CD4-positive, alpha-beta T cell (primary cell): ENCODE measurements at regions not wholly inside any gene's neighbourhood (a gene's known extent, or its start where the extent isn't known, plus 50 kb on each side); places are given as distances from the start of the nearest gene placed in this dataset.

Experiments
- ATAC-seq: fragments of 200-7000 bp; cut with Tn5 transposase; one replicate; pipeline ENCODE4 v1.10.0; 2022; ENCODE audit warnings: mild to moderate bottlenecking; ENCODE audit not compliant: poor library complexity
- CTCF ChIA-PET: fragments of 350-600 bp; sonication (Branson Sonifier 250); formaldehyde crosslinking; loops from one replicate; lab custom pipeline; 2021; ENCODE audit warnings: antibody characterized with exemption, inconsistent platforms; lab: Charles Lee
- POLR2A ChIA-PET: fragments of 350-600 bp; sonication (Branson Sonifier 250); formaldehyde crosslinking; loops from one replicate; lab custom pipeline; 2021; ENCODE audit warnings: antibody characterized with exemption, inconsistent platforms; lab: Charles Lee
- DNase-seq, 14 experiments: peaks; one replicate each; pipeline ENCODE4 v3.0.0-alpha.2; 2013 to 2020; ENCODE audit warnings: mixed read lengths in 2 of 14
- H3K27ac ChIP-seq, 2 donors: one replicate each; pipeline versions ENCODE4 v1.5.1 to v1.7.0; 2013; ENCODE audit warnings: low read length in 2 of 2, low read depth in 1 of 2, mild to moderate bottlenecking in 1 of 2
- H3K27me3 ChIP-seq, 2 experiments: 1 replicate in 1 of 2; 2 replicates in 1 of 2; pipeline versions ENCODE4 v1.6.1 to v1.7.0; 2013; ENCODE audit warnings: low read length in 2 of 2, control low read depth in 1 of 2, mild to moderate bottlenecking in 1 of 2, moderate library complexity in 1 of 2; ENCODE audit not compliant: insufficient read depth in 2 of 2, control insufficient read depth in 1 of 2
- H3K36me3 ChIP-seq: one replicate; pipeline ENCODE4 v1.6.1; 2013; ENCODE audit warnings: low read length, control low read depth; ENCODE audit not compliant: insufficient read depth
- H3K4me1 ChIP-seq: one replicate; pipeline ENCODE4 v1.6.1; 2013; ENCODE audit warnings: low read length, control low read depth; ENCODE audit not compliant: insufficient read depth
- H3K4me3 ChIP-seq: one replicate; pipeline ENCODE4 v1.5.1; 2013; ENCODE audit warnings: mild to moderate bottlenecking, low read length, moderate library complexity
- H3K9me3 ChIP-seq, 2 experiments: 1 replicate in 1 of 2; 2 replicates in 1 of 2; pipeline versions ENCODE4 v1.6.1 to v1.7.0; 2013; ENCODE audit warnings: low read length in 2 of 2, mild to moderate bottlenecking in 2 of 2, control low read depth in 1 of 2, moderate library complexity in 1 of 2; ENCODE audit not compliant: control insufficient read depth in 1 of 2, insufficient read depth in 1 of 2
- H3K27ac Mint-ChIP-seq: one replicate; pipeline ENCODE4 v1.8.0; 2020; ENCODE audit warnings: mixed read lengths
- H3K27me3 Mint-ChIP-seq: one replicate; pipeline ENCODE4 v1.8.0; 2021; ENCODE audit warnings: mixed read lengths
- H3K36me3 Mint-ChIP-seq: one replicate; pipeline ENCODE4 v1.8.0; 2021; ENCODE audit warnings: low read depth, mixed read lengths
- H3K4me1 Mint-ChIP-seq: one replicate; pipeline ENCODE4 v1.8.0; 2021; ENCODE audit warnings: low read depth, mixed read lengths
- H3K4me3 Mint-ChIP-seq: one replicate; pipeline ENCODE4 v1.8.0; 2020; ENCODE audit warnings: mild to moderate bottlenecking, mixed read lengths
- H3K9me3 Mint-ChIP-seq: one replicate; pipeline ENCODE4 v1.8.0; 2020; ENCODE audit warnings: mixed read lengths
- intact Hi-C, 2 experiments: fragments of 100-400 bp; cut with DNase I in 1 of 2; cut with micrococcal nuclease in 1 of 2; formaldehyde crosslinking; loops; one replicate each; pipeline versions ENCODE4 v1.15.1 to v1.9.0; 2023 to 2025; cut with DNase I, micrococcal nuclease
- TF ChIP-seq, protein P1 (sequence below): fragments of 200-600 bp; IDR thresholded peaks from one replicate; pipeline ENCODE4 v1.8.0; 2022; ENCODE audit warnings: antibody characterized with exemption, mild to moderate bottlenecking

GRCh38 chr1:5480906-5481305 is 511.3 kb downstream of the NPHP4 start:
- Mint-ChIP-seq H3K36me3 (no peaks in the 10 kb centered on the region), H3K4me1 (peaks cover 6% of the 10 kb centered on the region), H3K27me3 (peaks cover 6% of the 10 kb centered on the region), H3K4me3 (no peak overlapping the region), H3K9me3 (no peaks in the 10 kb centered on the region), H3K27ac (no peak overlapping the region)
- CTCF ChIA-PET: no interaction called here
- DNase-seq (no peak), ATAC-seq (no peak)
- Histone ChIP-seq H3K4me3 (no peak overlapping the region), H3K9me3 (peaks cover 0 to 5% of the 10 kb centered on the region in 2 experiments), H3K36me3 (no peaks in the 10 kb centered on the region), H3K4me1 (peaks cover 4% of the 10 kb centered on the region), H3K27ac (no peak overlapping the region), H3K27me3 (no peaks in the 10 kb centered on the region)
- POLR2A ChIA-PET: no interaction called here
- TF ChIP-seq, protein P1, sequence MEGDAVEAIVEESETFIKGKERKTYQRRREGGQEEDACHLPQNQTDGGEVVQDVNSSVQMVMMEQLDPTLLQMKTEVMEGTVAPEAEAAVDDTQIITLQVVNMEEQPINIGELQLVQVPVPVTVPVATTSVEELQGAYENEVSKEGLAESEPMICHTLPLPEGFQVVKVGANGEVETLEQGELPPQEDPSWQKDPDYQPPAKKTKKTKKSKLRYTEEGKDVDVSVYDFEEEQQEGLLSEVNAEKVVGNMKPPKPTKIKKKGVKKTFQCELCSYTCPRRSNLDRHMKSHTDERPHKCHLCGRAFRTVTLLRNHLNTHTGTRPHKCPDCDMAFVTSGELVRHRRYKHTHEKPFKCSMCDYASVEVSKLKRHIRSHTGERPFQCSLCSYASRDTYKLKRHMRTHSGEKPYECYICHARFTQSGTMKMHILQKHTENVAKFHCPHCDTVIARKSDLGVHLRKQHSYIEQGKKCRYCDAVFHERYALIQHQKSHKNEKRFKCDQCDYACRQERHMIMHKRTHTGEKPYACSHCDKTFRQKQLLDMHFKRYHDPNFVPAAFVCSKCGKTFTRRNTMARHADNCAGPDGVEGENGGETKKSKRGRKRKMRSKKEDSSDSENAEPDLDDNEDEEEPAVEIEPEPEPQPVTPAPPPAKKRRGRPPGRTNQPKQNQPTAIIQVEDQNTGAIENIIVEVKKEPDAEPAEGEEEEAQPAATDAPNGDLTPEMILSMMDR: no peak
- intact Hi-C loops: no loop called here

DNA sequence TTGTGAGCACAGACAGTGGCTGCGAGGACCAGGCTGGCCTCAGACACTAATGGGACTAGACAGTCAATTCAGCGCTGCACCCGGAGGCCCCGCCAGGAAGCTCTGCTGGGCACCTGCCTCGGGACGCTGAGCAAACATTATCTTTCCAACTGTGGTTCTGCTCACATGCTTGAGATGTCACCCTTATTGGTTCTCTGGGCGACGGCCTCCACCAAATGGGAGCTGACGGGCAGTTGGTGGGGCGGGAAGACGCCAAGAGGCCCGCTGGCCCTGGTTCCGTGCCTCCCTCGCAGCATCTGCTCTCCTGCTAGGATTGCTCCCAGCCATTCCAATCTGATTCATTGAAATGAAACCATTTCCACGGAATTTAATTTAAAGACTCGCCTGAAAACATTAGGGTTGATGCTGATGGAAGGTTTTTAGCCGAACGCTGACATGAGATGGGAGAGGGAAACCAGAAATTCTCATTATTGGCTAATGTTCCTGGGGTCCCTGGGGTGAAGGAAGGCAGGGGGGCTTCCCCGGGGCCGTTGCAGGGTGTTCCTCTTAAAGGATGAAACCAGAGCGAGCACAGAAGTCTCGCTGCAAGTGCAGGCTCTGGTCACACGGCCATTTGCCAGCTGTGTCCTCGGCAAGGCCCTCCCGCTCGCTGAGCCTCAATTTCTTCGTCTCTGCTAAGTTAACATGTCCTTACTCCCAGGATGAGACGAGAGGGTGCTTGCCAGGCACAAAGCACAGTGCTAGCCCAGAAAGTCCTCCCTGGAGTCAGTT is 512.2 kb downstream of the NPHP4 start:
- no peak overlapping the region for H3K27ac Mint-ChIP-seq
- Histone ChIP-seq H3K27ac (no peak overlapping the region), H3K36me3 (no peaks in the 10 kb centered on the region), H3K27me3 (no peaks in the 10 kb centered on the region), H3K4me1 (peaks cover 4% of the 10 kb centered on the region), H3K4me3 (no peak overlapping the region), H3K9me3 (peaks cover 0 to 5% of the 10 kb centered on the region in 2 experiments)
- TF ChIP-seq, protein P1: no peak
- H3K9me3 Mint-ChIP-seq: no peaks in the 10 kb centered on the region
- ChIA-PET CTCF (no interaction called here), POLR2A (no interaction called here)
- no peak overlapping the region for H3K4me3 Mint-ChIP-seq
- DNase-seq (no peak), ATAC-seq (no peak)
- peaks cover 6% of the 10 kb centered on the region for H3K4me1 Mint-ChIP-seq
- H3K27me3 Mint-ChIP-seq: peaks cover 6% of the 10 kb centered on the region
- intact Hi-C loops: no loop called here
- H3K36me3 Mint-ChIP-seq: no peaks in the 10 kb centered on the region

DNA sequence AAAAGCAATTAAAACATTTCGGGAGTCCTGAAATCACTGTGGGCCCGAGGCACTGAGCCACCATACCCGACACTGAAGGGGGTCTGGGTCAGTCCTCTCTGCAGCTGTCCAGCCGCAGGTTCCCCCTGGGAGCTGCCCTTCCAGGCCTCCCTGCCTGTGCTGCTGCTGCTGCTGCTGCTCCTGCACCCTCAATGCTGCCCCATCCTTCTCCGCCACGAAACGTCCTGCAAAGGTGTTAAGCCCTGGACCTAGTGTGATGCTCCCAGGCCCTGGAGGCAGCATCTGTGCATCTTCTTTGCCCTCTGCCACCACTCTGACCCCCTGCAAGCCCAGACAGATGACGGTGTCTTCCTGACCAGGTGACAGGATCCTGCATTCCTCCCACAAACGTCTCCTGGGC is 513.3 kb downstream of the NPHP4 start:
- H3K9me3 Mint-ChIP-seq: no peaks in the 10 kb centered on the region

More for the DNA sequence above, 513.3 kb downstream of the NPHP4 start:
- no peak overlapping the region for H3K27ac Mint-ChIP-seq
- H3K36me3 ChIP-seq: no peaks in the 10 kb centered on the region
- H3K27ac ChIP-seq: no peak overlapping the region
- no peaks in the 10 kb centered on the region for H3K27me3 ChIP-seq
- no peak overlapping the region for H3K4me3 ChIP-seq
- peaks cover 4% of the 10 kb centered on the region for H3K4me1 ChIP-seq
- H3K27me3 Mint-ChIP-seq: peaks cover 6% of the 10 kb centered on the region
- DNase-seq: no peak
- CTCF ChIA-PET: no interaction called here
- peaks cover 0 to 5% of the 10 kb centered on the region in 2 experiments for H3K9me3 ChIP-seq
- TF ChIP-seq, protein P1: no peak
- no peak for ATAC-seq
- H3K4me1 Mint-ChIP-seq: peaks cover 6% of the 10 kb centered on the region
- no peaks in the 10 kb centered on the region for H3K36me3 Mint-ChIP-seq
- H3K4me3 Mint-ChIP-seq: no peak overlapping the region
- intact Hi-C loops: no loop called here
- POLR2A ChIA-PET: no interaction called here
